ENCODE measurements at regions not wholly inside any gene's neighbourhood (a gene's known extent, or its start where the extent isn't known, plus 50 kb on each side); places are given as distances from the start of the nearest gene placed in this dataset.

GRCh38 chr13:84127597-84128128, 245.4 kb upstream of the SLITRK1 start:
- Histone ChIP-seq H3K4me3 (ENCODE audit: low read depth, low read length) (no peak overlapping the region), H3K9me3 (ENCODE audit: severe bottlenecking) (no peaks in the 10 kb centered on the region), H3K27ac (no peak overlapping the region), H3K27me3 (ENCODE audit: insufficient read depth, low read depth, severe bottlenecking) (no peaks in the 10 kb centered on the region), H3K36me3 (no peaks in the 10 kb centered on the region)
- no peak for DNase-seq
- no peak for TF ChIP-seq CTCF (IDR thresholded peaks at IDR 0.05; ENCODE audit: low read depth, low read length)

DNA sequence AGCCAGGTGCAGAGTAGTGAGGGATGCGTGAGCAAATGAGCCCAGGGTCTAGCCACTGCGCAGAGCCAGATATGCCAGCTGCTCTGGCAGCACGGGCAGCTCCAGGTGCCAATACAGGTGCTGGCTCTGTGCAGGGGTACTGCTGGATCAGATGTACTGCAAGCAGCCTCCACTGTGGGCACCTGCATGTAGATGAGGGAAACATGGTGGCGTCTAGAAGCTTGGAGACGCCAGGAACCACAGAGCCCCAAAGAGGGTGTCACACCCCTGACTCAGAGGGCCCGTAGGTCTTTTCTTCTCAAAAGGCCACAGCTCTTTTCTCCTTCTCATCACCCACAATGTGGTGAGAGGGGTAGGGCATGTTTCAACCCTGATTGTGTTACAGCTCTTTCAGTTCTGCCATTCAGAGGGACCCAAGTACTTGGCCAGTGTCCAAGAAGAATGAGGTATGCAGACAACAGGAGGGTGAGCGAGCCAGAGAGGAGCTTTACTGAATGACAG, 244.4 kb upstream of the SLITRK1 start:
- no peak for TF ChIP-seq CTCF (IDR thresholded peaks at IDR 0.05; ENCODE audit: low read depth, low read length)
- Histone ChIP-seq H3K9me3 (ENCODE audit: severe bottlenecking) (no peaks in the 10 kb centered on the region), H3K27ac (no peak overlapping the region), H3K4me3 (ENCODE audit: low read depth, low read length) (no peak overlapping the region), H3K27me3 (ENCODE audit: insufficient read depth, low read depth, severe bottlenecking) (no peaks in the 10 kb centered on the region), H3K36me3 (no peaks in the 10 kb centered on the region)
- no peak for DNase-seq

DNA sequence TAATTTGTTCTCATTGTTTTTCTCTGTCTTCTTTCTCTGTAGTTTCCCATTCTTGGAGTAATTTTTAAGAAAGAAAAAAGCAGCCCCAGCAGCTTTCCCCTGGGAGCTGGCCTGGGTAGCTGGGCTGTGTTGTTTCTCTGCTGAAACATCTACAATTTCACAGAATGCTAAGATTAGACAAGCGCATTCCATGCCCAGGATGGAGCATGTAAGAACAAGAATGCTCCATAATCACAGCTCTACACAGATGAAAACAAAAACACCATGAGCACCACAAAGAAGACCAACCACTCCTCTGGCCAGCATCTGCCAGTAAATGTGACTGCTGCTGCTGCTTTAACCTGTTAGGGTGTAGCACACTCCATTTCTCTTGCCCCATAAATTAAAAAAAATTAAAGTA, 239.2 kb upstream of the SLITRK1 start:
- Histone ChIP-seq H3K36me3 (no peaks in the 10 kb centered on the region), H3K9me3 (ENCODE audit: severe bottlenecking) (no peaks in the 10 kb centered on the region), H3K27me3 (ENCODE audit: insufficient read depth, low read depth, severe bottlenecking) (no peaks in the 10 kb centered on the region), H3K4me3 (ENCODE audit: low read depth, low read length) (no peak overlapping the region), H3K27ac (no peak overlapping the region)
- DNase-seq: no peak
- no peak for TF ChIP-seq CTCF (IDR thresholded peaks at IDR 0.05; ENCODE audit: low read depth, low read length)

- H3K36me3 ChIP-seq: no peaks in the 10 kb centered on the region
- no peaks in the 10 kb centered on the region for H3K27me3 ChIP-seq (ENCODE audit: insufficient read depth, low read depth, severe bottlenecking)
- no peak for TF ChIP-seq CTCF (IDR thresholded peaks at IDR 0.05; ENCODE audit: low read depth, low read length)
- H3K27ac ChIP-seq: no peak overlapping the region
- DNase-seq: no peak
- peak overlapping the region; percentile 9; the same call in 1 of the 2 replicates for H3K4me3 ChIP-seq (ENCODE audit: low read depth, low read length)
- no peaks in the 10 kb centered on the region for H3K9me3 ChIP-seq (ENCODE audit: severe bottlenecking)
Measured at GRCh38 chr13:84118839-84119409, 236.7 kb upstream of the SLITRK1 start.

- no peak for TF ChIP-seq CTCF (IDR thresholded peaks at IDR 0.05; ENCODE audit: low read depth, low read length)
- no peak overlapping the region for H3K27ac ChIP-seq
- no peaks in the 10 kb centered on the region for H3K9me3 ChIP-seq (ENCODE audit: severe bottlenecking)
- no peaks in the 10 kb centered on the region for H3K27me3 ChIP-seq (ENCODE audit: insufficient read depth, low read depth, severe bottlenecking)
- no peaks in the 10 kb centered on the region for H3K36me3 ChIP-seq
- no peak overlapping the region for H3K4me3 ChIP-seq (ENCODE audit: low read depth, low read length)
- DNase-seq: no peak
Measured at GRCh38 chr13:84098273-84098672, 216.0 kb upstream of the SLITRK1 start.

DNA sequence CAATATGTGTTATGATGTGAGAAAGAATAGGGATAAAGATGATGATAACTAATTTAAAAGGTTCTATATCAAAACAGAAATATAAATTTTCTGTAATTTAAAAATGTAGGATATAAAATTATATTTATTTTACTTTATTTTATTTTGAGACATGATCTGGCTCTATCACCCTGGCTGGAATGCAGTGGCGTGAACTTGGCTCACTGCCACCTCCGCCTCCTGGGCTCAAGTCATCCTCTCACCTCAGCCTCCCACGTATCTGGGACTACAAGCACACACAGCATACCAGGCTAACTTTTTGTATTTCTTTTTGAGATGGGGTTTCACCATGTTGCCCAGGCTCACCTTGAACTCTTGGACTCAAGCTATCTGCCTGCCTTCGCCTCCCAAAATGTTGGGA, 214.9 kb upstream of the SLITRK1 start:
- no peaks in the 10 kb centered on the region for H3K9me3 ChIP-seq (ENCODE audit: severe bottlenecking)
- H3K27ac ChIP-seq: no peak overlapping the region
- no peaks in the 10 kb centered on the region for H3K27me3 ChIP-seq (ENCODE audit: insufficient read depth, low read depth, severe bottlenecking)
- DNase-seq: no peak
- no peaks in the 10 kb centered on the region for H3K36me3 ChIP-seq
- no peak overlapping the region for H3K4me3 ChIP-seq (ENCODE audit: low read depth, low read length)
- no peak for TF ChIP-seq CTCF (IDR thresholded peaks at IDR 0.05; ENCODE audit: low read depth, low read length)
